Psoas muscle (tissue), 7 donors: ENCODE measurements at regions not wholly inside any gene's neighbourhood (a gene's known extent, or its start where the extent isn't known, plus 50 kb on each side); places are given as distances from the start of the nearest gene placed in this dataset.

ENCODE experiments used
- ATAC-seq, 4 donors: fragments of 200-7000 bp; cut with Tn5 transposase; one replicate each; pipeline ENCODE4 v1.9.1; 2020; ENCODE audit warnings: moderate library complexity in 3 of 4, mild to moderate bottlenecking in 2 of 4
- DNase-seq, 2 donors: peaks; one replicate each; pipeline ENCODE4 v3.0.0-alpha.2; 2020
- H3K27ac ChIP-seq: fragments of 200-600 bp; one replicate; pipeline ENCODE4 v1.8.0; 2022
- H3K27me3 ChIP-seq, 3 donors: fragments of 200-600 bp in 1 of 3; one replicate each; pipeline versions ENCODE4 v1.6.1 to v1.8.0; 2013 to 2022; ENCODE audit warnings: low read length in 2 of 3, mild to moderate bottlenecking in 2 of 3, moderate library complexity in 1 of 3; ENCODE audit not compliant: insufficient read depth in 3 of 3
- H3K36me3 ChIP-seq, 2 donors: fragments of 200-600 bp in 1 of 2; one replicate each; pipeline versions ENCODE4 v1.6.1 to v1.8.0; 2013 to 2022; ENCODE audit warnings: low read depth in 1 of 2, mild to moderate bottlenecking in 1 of 2, moderate library complexity in 1 of 2; ENCODE audit not compliant: insufficient read depth in 1 of 2
- H3K4me1 ChIP-seq: fragments of 200-600 bp; one replicate; pipeline ENCODE4 v1.8.0; 2022
- H3K4me3 ChIP-seq: fragments of 200-600 bp; one replicate; pipeline ENCODE4 v1.8.0; 2022; ENCODE audit warnings: mild to moderate bottlenecking
- H3K9me3 ChIP-seq: fragments of 200-600 bp; one replicate; pipeline ENCODE4 v1.8.0; 2022
- CTCF ChIP-seq: fragments of 200-600 bp; IDR thresholded peaks from one replicate; pipeline ENCODE4 v1.8.0; 2022; ENCODE audit warnings: antibody characterized with exemption
- WGBS, 3 donors: extraction: QIAGEN DNeasy Blood & Tissue Kit; methylation state at CpG; one replicate each; pipeline versions ENCODE4 v1.1.6 to v1.1.7; 2013; 5-methylcytosine and 5-hydroxymethylcytosine counted together
- intact Hi-C, 2 donors: fragments of 100-400 bp; cut with DNase I; formaldehyde crosslinking; loops; one replicate each; pipeline versions ENCODE4 v1.11.0 to v1.14.2; 2022
- donor health status: healthy with polysubstance abuse.
- donor health status: DM: no; HTN: no; CAD: no; lungs with moderate emphysema.
- donor health status: Bipolar disorder and iron deficiency.
- donor health status: healthy.
- donor health status: DM: yes; HTN: yes; CAD: no.
- donor health status: DM: no; HTN: no; CAD: no.
- donor health status: DM: yes; HTN: yes; CAD: no.

GRCh38 chr15:25054943-25055342 lies 100.2 kb downstream of the SNRPN start:
- Histone ChIP-seq H3K27ac (no peak overlapping the region), H3K4me3 (no peak overlapping the region), H3K4me1 (no peaks in the 10 kb centered on the region), H3K27me3 (no peaks in the 10 kb centered on the region), H3K9me3 (peaks cover 90% of the 10 kb centered on the region), H3K36me3 (peaks cover 0 to 55% of the 10 kb centered on the region in 2 donors)
- DNase-seq, result no peak
- TF ChIP-seq CTCF, result no peak
- intact Hi-C loops, result no loop called here
- ATAC-seq, result no peak
- 91 to 93% (median 93%) methylated on average over 9 of the region's 9 CpGs for WGBS, 3 donors

- intact Hi-C loops, result no loop called here
- H3K27me3 ChIP-seq, result no peaks in the 10 kb centered on the region
- H3K36me3 ChIP-seq, result peaks cover 0 to 61% of the 10 kb centered on the region in 2 donors
- no peak for ATAC-seq
- peaks cover 90% of the 10 kb centered on the region for H3K9me3 ChIP-seq
- no peak for TF ChIP-seq CTCF
- H3K4me3 ChIP-seq, result no peak overlapping the region
- 87 to 89% (median 88%) methylated on average over 9 of the region's 9 CpGs for WGBS, 3 donors
- no peaks in the 10 kb centered on the region for H3K4me1 ChIP-seq
- no peak for DNase-seq
- no peak overlapping the region for H3K27ac ChIP-seq
These were observed 100.7 kb downstream of the SNRPN start for GRCh38 chr15:25055356-25056068.

GRCh38 chr15:25056484-25057425 lies 102.0 kb downstream of the SNRPN start:
- H3K4me3 ChIP-seq, result no peak overlapping the region
- no peaks in the 10 kb centered on the region for H3K27me3 ChIP-seq
- ATAC-seq (no peak), DNase-seq (no peak)
- no peaks in the 10 kb centered on the region for H3K4me1 ChIP-seq
- intact Hi-C loops, result no loop called here
- no peak overlapping the region for H3K27ac ChIP-seq
- no peak for TF ChIP-seq CTCF
- H3K36me3 ChIP-seq, result peaks cover 2 to 63% of the 10 kb centered on the region in 2 donors
- WGBS, 3 donors, result 86 to 92% (median 87%) methylated on average over 20 of the region's 20 CpGs
- H3K9me3 ChIP-seq, result peaks cover 92% of the 10 kb centered on the region

- intact Hi-C loops, result no loop called here
- H3K4me1 ChIP-seq, result no peaks in the 10 kb centered on the region
These were observed 102.8 kb downstream of the SNRPN start for GRCh38 chr15:25057574-25057973.

More at GRCh38 chr15:25057574-25057973, 102.8 kb downstream of the SNRPN start:
- H3K27me3 ChIP-seq, result no peaks in the 10 kb centered on the region
- TF ChIP-seq CTCF, result no peak
- H3K9me3 ChIP-seq, result peaks cover 92% of the 10 kb centered on the region
- peaks cover 2 to 62% of the 10 kb centered on the region in 2 donors for H3K36me3 ChIP-seq
- no peak overlapping the region for H3K4me3 ChIP-seq
- H3K27ac ChIP-seq, result no peak overlapping the region
- whole genome bisulfite sequencing, 3 donors, result 91 to 95% (median 94%) methylated on average over 7 of the region's 7 CpGs
- no peak for DNase-seq
- ATAC-seq, result no peak
